AG10803 (cell line): ENCODE measurements at regions not wholly inside any gene's neighbourhood (a gene's known extent, or its start where the extent isn't known, plus 50 kb on each side); places are given as distances from the start of the nearest gene placed in this dataset.

Experiments
- DNase-seq: peaks from one replicate; pipeline ENCODE4 v3.0.0; 2010; ENCODE audit warnings: low read depth
- H3K4me3 ChIP-seq: 2 replicates; pipeline ENCODE4 v1.5.1; 2011; ENCODE audit warnings: mild to moderate bottlenecking, low read length, control low read depth
- TF ChIP-seq, protein P1 (sequence below): conservative IDR thresholded peaks from 2 replicates; pipeline ENCODE4 v1.5.1; 2011; ENCODE audit warnings: mild to moderate bottlenecking, low read length, control low read depth, inconsistent platforms

DNA sequence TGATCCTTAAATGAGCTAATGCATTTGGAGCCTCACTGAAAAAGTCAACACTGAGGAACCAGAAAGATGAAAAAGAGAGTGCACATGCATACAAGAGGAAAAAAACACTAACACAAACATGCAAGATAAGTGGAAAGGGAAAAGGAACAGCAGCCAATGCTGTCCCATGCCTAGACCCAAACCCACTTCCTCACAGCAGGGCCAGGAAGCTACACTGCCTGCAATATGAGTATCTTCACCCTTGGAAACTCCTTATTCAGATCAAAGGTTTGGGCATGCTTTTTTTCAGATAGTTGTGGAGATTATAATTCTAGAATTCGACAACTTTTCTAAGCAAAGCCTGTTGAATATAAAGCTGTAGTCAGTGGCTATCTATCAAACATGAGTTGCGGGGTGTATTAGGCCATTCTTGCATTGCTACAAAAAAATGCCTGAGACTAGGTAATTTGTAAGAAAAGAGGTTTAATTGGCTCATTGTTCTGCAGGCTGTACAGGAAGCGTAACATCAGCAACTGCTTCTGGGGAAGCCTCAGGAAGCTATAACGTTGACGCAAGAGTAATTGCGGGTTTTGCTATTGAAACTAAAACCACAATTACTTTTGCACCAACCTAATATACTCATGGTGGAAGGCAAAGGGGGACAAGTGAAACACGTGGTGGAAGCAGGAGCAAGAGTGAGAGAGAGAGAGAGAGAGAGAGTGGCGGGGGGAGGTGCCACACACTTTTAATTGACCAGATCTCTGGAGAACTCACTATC is 138.2 kb downstream of the MBD2 start:
- no peak for DNase-seq
- H3K4me3 ChIP-seq: no peak overlapping the region
- TF ChIP-seq, protein P1, sequence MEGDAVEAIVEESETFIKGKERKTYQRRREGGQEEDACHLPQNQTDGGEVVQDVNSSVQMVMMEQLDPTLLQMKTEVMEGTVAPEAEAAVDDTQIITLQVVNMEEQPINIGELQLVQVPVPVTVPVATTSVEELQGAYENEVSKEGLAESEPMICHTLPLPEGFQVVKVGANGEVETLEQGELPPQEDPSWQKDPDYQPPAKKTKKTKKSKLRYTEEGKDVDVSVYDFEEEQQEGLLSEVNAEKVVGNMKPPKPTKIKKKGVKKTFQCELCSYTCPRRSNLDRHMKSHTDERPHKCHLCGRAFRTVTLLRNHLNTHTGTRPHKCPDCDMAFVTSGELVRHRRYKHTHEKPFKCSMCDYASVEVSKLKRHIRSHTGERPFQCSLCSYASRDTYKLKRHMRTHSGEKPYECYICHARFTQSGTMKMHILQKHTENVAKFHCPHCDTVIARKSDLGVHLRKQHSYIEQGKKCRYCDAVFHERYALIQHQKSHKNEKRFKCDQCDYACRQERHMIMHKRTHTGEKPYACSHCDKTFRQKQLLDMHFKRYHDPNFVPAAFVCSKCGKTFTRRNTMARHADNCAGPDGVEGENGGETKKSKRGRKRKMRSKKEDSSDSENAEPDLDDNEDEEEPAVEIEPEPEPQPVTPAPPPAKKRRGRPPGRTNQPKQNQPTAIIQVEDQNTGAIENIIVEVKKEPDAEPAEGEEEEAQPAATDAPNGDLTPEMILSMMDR: no peak

DNA sequence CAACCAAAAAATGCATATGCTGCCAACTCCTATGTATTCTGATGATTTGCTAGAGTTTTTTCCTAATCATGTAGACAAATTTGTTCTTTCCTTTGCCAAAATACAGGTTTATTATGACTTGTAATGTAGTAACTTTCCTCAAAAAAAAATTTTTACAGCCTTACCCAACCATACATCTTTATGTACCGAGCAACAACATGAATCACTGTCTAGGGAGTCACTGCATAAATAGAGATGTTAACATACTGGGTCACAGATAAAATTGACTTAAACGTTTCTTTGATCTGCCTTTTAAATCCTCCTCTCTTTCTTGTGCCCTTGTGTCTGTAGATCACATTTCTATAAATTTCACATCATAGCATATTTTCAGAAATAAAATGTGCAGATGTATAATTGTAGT is 143.6 kb downstream of the MBD2 start:
- H3K4me3 ChIP-seq: no peak overlapping the region
- no peak for DNase-seq
- TF ChIP-seq, protein P1: no peak

DNA sequence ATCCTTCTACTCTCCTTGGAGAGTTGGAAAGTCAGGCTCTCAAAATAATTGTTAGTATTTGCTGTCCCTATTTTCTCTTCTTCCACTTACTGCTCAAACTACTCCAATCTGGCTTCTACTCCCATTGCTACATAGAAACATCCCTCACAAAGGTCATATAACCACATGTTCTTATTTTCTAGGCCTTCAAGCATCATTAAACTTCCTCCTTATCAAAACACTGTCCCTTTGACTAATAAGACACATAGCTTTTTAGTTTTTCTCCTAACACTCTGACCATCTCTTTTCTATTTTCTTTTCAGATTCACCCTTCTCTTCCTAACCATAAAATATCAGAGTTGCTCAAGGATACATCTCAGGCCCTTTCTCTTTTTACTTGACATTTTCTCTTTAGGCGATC is 148.3 kb downstream of the MBD2 start:
- no peak for DNase-seq
- no peak overlapping the region for H3K4me3 ChIP-seq
- TF ChIP-seq, protein P1: no peak

DNA sequence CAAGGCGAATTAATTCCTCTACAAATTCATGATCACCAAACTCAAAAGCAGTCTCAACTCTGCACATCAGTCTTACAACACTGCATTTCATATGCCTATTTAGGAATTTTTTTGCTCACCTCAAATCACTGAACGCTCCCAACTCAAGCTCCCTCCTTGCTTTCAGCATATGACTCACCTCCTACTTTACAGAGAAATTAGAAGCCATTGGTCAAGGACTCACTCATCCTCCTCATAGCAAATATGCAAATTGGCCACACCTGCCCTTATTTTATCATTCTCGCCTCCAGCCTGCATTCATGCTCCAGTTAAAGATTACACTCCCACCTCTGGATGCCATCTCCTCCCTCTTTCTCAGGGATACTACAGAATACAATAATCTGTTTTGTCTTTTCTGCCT is 148.8 kb downstream of the MBD2 start:
- TF ChIP-seq, protein P1: no peak
- no peak overlapping the region for H3K4me3 ChIP-seq
- DNase-seq: no peak

DNA sequence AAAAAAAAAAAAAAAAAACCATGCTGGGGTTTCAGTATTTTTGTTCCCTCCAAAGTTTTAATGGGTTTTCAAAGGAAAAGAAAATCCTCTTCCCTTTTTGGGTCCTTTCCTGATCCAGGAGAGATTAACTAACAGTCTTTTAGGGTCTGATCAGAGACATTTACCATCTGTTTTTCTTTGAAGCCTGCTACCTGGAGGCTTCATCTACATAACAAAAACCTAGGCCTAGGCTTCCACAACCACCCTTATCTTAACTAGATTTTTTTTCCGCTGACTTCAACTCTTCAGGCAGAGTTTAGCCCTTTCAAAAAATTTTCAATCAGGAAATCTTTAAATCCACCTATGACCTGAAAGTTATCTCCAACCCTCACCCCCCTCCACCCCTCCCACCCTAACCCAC is 154.7 kb downstream of the MBD2 start:
- TF ChIP-seq, protein P1: no peak
- DNase-seq: no peak

DNA sequence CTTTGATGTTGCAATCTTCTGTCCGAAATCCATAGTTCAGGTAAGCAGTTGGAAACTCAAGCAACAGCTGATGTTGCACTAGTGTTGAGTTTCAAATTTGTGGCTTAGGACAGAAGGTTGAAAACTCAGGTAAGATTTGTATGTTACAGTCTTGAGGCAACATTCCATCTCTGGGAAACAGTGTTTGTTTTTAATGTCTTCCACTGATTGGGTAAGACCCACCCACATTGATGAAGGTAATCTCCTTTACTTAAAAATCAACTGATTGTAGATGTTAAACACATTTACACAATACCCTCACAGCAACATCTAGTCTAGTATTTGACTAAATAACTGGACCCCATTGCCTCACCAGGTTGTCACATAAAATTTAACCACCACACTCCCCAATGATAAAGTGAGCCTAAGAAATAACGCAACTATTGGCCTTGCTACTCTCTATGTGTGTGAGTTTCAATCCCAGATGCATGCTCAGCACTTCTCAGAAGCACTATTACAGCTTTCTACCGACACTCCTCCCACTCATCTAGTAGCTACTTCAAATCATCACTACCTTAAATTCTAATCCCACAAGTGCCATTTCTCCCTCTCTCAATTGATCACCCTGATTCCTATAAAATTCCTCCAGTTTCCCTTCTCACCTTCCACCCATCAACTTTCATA is 164.0 kb downstream of the MBD2 start:
- DNase-seq: no peak
- TF ChIP-seq, protein P1: no peak
- H3K4me3 ChIP-seq: no peak overlapping the region

More for the DNA sequence above, 154.7 kb downstream of the MBD2 start:
- no peak overlapping the region for H3K4me3 ChIP-seq
